H1 (cell line): ENCODE measurements at regions not wholly inside any gene's neighbourhood (a gene's known extent, or its start where the extent isn't known, plus 50 kb on each side); places are given as distances from the start of the nearest gene placed in this dataset.

Experiments used
- NRF1 ChIP-seq: IDR thresholded peaks from 2 replicates; pipeline ENCODE4 v1.6.1; 2011; ENCODE audit warnings: mild to moderate bottlenecking, low read depth, low read length, improper control_type of control experiment
- RNF2 ChIP-seq: fragments of 200-900, 300-1000 bp; sonication (generic); IDR thresholded peaks from 2 replicates; pipeline ENCODE4 v1.7.1; 2016; ENCODE audit warnings: borderline replicate concordance, low read depth, mild to moderate bottlenecking, antibody characterized with exemption, low read length; ENCODE audit not compliant: poor library complexity, severe bottlenecking; ENCODE audit errors: missing control alignments

DNA sequence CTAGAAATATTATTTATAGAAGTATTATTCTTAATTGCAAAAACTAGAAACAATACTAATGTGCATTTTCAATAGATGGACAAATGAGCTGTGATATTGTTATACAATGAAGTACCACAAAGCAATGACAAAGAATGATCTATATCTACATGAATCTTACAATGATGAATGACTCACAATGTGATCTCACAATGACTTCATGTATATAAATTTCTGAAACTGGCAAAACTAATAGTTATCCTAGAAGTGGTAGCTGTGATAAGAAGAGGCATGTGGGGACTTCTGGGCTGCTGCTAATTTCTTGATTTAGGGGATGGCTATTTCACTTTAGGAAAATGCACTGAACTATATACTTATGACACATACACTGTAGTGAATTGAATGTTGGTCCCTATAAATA, 396.0 kb upstream of the ZNF608 start (continued):
- TF ChIP-seq RNF2 (no peak), NRF1 (no peak)
